PFSK-1 (cell line): ENCODE measurements at regions not wholly inside any gene's neighbourhood (a gene's known extent, or its start where the extent isn't known, plus 50 kb on each side); places are given as distances from the start of the nearest gene placed in this dataset.

Experiments
- FOXP2 ChIP-seq: optimal IDR thresholded peaks from 2 replicates; pipeline ENCODE3; 2011; ENCODE audit warnings: borderline replicate concordance, control low read depth, inconsistent platforms; ENCODE audit not compliant: insufficient read depth; ENCODE audit errors: extremely low read length, extremely low read depth
- POLR2AphosphoS5 ChIP-seq: IDR thresholded peaks from 2 replicates; pipeline ENCODE4 v1.6.1; 2012; ENCODE audit warnings: low read depth, mild to moderate bottlenecking, control low read depth, low read length, moderate library complexity
- SIN3A ChIP-seq: IDR thresholded peaks from 2 replicates; pipeline ENCODE4 v1.6.1; 2012; ENCODE audit warnings: mild to moderate bottlenecking, low read length, moderate library complexity, borderline replicate concordance; ENCODE audit not compliant: insufficient read depth
- TAF1 ChIP-seq: IDR thresholded peaks from 2 replicates; pipeline ENCODE4 v1.6.1; 2012; ENCODE audit warnings: low read length, control low read depth, borderline replicate concordance; ENCODE audit not compliant: insufficient read depth
- TF ChIP-seq, protein P1 (sequence below), 2 experiments: IDR thresholded peaks; 2 replicates each; pipeline versions ENCODE4 v1.6.1 to v1.8.0; 2011 to 2012; ENCODE audit warnings: low read depth in 2 of 2, low read length in 2 of 2, control low read depth in 1 of 2, inconsistent platforms in 1 of 2, mild to moderate bottlenecking in 1 of 2, moderate library complexity in 1 of 2; ENCODE audit not compliant: insufficient read depth in 1 of 2

DNA sequence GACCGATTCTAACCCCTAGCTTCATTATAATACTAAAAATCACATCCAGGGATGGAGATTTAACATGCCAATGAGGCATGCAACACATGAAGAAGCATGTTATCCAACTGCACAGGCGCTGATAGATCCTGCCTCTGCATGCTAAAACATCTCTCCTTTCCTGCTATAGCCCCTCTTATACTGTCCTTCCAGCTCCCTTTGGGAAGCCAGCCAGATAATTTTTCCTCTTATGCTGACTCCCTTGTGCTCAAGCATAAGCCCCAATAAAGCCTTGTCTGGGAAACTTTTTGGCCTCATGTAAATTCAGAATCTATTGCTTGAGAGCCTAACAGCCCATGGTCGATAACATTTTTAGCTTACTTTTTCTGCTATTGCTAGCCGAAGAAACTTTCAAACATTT lies 404.3 kb downstream of the EPM2A start:
- TF ChIP-seq, protein P1, sequence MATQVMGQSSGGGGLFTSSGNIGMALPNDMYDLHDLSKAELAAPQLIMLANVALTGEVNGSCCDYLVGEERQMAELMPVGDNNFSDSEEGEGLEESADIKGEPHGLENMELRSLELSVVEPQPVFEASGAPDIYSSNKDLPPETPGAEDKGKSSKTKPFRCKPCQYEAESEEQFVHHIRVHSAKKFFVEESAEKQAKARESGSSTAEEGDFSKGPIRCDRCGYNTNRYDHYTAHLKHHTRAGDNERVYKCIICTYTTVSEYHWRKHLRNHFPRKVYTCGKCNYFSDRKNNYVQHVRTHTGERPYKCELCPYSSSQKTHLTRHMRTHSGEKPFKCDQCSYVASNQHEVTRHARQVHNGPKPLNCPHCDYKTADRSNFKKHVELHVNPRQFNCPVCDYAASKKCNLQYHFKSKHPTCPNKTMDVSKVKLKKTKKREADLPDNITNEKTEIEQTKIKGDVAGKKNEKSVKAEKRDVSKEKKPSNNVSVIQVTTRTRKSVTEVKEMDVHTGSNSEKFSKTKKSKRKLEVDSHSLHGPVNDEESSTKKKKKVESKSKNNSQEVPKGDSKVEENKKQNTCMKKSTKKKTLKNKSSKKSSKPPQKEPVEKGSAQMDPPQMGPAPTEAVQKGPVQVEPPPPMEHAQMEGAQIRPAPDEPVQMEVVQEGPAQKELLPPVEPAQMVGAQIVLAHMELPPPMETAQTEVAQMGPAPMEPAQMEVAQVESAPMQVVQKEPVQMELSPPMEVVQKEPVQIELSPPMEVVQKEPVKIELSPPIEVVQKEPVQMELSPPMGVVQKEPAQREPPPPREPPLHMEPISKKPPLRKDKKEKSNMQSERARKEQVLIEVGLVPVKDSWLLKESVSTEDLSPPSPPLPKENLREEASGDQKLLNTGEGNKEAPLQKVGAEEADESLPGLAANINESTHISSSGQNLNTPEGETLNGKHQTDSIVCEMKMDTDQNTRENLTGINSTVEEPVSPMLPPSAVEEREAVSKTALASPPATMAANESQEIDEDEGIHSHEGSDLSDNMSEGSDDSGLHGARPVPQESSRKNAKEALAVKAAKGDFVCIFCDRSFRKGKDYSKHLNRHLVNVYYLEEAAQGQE (IDR thresholded peaks at IDR 0.05; ENCODE audit: insufficient read depth in 1 of 2, low read depth in 2 of 2, low read length in 2 of 2): no peak
- TF ChIP-seq POLR2AphosphoS5: no peak
- TF ChIP-seq SIN3A: no peak
- TF ChIP-seq TAF1: no peak
- no peak for TF ChIP-seq FOXP2
